GM19025 (cell line): ENCODE measurements at regions not wholly inside any gene's neighbourhood (a gene's known extent, or its start where the extent isn't known, plus 50 kb on each side); places are given as distances from the start of the nearest gene placed in this dataset.
"Not testable (repeated sequence)": the region's sequence is repeated elsewhere in the genome, so short reads cannot be mapped to it uniquely, and the experiment has no call there.

ENCODE experiments used
- ATAC-seq: cut with Tn5 transposase; IDR thresholded peaks from one replicate; pipeline ENCODE4 v1.9.1; 2021; ENCODE audit warnings: mild to moderate bottlenecking, low read depth, moderate library complexity; ENCODE audit not compliant: unreplicated experiment

GRCh38 chr14:98907271-98907670 is 364.7 kb downstream of the BCL11B start:
- no peak for ATAC-seq

DNA sequence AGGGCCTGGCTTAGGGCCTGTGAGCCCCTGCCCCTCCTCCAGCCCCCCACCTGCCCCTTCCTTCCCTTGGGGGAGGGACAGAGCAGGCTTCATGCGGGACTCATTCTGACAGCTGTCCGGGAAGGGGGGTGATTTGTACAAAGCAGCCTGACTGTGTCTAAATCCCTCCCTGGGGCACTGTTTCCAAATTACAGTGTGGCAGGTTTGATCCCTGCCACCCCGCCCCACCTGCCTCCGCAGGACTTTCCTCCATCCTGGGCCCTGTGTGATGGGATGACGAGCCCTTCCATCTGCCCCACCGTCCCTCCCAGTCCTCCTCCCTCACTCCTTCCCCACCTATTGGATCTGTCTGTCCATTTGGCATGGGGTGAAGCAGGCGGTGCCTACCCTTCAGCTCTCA is 363.9 kb downstream of the BCL11B start:
- no peak for ATAC-seq

DNA sequence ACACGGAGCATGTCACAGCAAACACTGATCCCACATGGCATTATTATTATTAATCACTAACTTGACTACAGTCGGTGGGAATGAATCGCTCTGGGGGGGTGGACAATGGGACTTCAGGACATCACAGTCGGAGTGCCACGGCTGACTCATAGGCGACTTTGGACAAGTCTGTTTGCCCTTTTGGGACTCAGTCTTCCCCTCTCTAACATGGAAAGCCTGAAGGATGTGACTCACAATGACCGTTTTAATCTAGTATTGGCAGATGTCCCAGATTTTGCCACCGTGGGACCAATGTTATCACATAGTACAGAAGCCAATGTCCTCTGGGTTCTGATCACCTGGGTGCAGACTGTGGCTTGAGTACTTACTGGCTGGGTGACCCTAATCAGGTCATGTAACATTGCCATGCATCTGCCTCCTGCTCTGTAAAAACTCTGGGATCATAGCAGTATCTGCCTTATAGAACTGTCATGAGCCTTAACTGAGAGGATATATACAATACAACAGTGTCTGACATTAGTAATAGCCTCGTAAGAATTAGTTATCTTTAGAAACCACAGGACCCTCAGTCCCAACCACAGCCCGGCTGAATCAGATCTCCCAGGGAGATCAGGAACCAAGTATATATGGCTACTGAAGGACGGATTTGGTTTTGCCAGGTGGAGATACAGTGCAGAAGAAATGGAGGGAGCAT is 362.6 kb downstream of the BCL11B start:
- ATAC-seq = no peak

GRCh38 chr14:98910061-98910460 is 361.9 kb downstream of the BCL11B start:
- no peak for ATAC-seq

DNA sequence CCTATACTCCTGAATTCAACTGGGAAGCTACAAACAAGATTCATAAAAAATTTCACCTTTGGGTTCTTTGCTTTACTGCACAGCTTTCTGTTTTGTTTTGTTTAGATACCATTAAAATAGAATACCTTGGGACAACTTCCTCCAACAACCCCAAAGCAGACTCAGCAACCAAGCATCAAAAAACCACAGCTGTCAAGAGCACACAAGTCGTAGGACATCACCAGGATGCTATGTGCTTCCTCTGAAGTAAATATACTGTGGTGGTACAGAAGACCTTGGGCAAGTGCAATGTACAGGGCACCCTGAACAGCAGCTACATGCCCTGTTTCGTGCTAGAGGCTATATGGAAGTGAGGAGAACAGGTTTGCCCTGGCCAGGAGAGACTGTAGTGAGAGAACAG is 359.3 kb downstream of the BCL11B start:
- ATAC-seq = no peak

GRCh38 chr14:98913967-98914650 is 357.9 kb downstream of the BCL11B start:
- ATAC-seq = no peak

GRCh38 chr14:98914942-98915341 is 357.1 kb downstream of the BCL11B start:
- no peak for ATAC-seq

DNA sequence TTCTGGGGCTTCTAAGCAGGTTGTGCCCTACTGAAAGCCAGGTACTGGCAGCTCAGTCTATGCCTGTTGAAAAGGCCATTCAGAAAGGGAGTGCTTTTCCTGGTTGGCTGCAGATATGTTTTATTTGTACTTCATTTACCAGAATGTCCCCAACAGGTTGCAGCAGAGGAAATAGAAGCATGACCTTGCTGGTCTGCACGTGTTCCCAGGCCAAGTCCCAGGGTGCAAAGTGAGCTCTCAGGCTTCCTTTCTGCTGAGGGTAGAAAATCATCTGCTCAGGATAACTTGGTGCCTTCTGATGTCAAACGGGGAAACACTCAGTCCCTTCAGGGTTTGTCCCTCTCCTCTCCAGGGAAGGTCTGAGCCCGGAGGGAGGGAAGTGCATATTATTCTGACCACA is 356.4 kb downstream of the BCL11B start:
- ATAC-seq = no peak

DNA sequence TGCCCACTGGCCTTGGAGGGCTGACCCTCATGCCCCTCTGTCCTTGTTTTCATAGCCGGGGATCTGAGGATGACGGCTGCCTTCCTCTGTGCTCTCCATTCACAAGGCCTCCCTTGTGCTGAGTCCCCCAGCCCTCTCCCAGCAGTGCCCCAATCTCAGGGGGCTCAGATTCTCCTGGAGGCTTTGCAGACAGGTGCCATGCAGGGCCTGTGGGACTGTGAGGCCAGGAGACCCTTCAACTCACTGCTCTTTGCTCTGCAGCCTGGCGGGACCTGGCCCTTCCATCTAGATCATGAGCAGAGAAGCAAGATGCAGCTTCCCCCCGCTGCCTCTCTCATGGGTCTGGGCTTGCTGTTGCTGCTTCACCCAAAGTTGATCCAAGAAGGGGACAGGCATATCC is 356.0 kb downstream of the BCL11B start:
- ATAC-seq = no peak

GRCh38 chr14:98916476-98916875 is 355.5 kb downstream of the BCL11B start:
- no peak for ATAC-seq

DNA sequence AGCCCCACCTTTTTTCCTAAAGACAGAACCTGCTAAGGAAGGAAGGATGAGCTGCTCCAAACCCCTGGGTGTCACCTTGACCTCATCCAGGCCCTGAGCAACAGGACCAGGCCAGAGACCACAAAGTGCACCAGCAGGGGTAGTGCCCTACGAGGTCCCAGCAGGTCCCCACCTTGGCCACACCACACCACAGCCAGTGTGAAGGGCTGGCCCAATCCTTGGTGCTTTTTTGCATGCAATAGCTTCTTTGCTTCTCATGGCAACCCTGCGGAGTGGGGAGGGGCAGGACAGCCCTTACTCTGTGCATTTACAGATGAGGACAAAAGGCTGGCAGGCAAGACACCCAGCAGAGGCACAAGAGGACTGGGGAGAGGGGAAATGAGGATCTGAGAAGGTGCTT is 352.6 kb downstream of the BCL11B start:
- ATAC-seq = no peak

GRCh38 chr14:98921306-98921705 is 350.7 kb downstream of the BCL11B start:
- ATAC-seq = not testable (repeated sequence)

DNA sequence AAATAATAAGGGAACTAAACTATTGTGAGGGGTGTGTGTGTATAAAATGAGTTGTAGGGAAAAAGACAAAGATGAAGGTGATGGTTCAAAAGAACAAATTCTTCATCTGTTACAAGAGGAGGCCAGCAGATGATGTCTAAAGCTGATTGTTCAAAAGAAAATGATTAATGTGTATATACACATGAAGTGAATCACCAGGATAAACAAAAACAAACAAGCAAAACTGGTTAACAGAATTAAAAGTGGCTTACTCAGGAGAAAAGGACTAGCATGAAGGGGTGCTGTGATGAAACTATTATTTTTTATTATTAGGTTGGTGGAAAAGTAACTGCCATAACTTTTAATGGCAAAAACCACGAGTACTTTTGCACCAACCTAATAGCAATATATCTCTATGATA is 348.4 kb downstream of the BCL11B start:
- no peak for ATAC-seq

DNA sequence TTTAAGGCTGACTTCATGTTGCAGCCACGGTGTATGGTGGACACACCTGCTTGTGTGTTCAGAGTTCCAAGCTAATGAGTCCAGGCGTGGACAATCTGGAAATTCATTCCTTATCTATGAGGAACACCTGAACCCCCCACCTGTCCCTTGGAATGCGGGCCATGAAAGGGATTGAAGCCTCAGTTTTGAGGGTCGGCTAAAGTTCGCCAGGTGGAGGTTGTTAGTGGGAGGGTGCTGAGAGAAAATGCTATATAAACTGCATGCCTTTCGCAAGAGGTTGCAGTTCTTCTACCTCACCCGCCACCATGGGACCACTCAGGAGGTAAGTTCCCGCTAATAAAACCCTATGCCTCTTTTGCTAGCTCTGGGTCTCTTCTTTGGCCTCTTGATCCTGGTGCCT is 348.0 kb downstream of the BCL11B start:
- no peak for ATAC-seq

DNA sequence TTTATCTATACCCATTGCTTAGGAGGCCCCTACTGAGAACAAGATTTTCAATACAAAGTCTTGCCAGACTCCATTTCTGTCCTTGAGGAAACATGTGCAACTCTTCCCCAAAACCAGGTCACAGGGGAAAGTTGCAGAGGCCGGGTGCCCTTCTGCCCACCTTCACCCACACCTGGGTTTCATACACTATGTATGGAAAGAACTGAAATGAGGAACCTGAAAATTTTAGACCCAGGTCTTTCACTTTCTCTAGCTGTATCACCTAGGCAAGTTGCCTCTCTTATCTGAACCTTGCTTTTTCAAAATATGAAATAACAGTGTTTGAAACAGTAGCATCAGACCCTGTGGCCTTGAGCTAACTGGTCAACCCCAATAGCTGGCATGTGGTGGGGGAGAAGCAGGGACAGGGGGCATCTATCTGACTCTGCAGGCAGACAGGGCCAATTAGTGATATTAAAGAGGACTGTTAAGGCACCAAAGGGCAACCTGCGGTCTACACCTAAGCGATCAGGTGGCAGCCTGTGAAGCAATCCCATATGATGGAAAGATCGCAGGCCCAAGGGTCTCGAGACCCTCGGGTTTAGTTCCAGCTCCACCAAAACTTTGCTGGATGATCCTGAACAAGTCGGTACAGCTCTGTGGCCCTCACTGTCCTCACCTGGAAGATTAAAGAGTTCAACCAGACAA is 346.5 kb downstream of the BCL11B start:
- ATAC-seq = no peak

DNA sequence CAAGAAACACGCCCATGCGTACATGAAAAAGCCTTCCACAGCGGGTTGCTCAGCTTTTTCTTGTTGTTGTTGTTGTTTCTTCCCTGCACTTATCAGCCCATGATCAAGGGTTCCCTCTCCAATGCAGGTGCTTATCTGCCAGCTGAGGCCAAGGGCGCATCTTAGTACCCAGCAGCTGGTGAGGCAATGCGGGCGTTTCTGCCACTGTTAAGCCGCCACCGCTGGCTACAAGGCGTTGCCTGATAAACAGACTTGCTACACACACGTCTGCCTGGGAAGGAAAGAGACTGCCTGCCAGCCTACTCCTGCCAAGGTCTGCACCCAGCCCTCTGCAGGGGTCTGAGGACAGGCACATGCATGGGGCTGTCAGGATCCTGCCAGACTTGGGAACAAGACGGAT is 345.9 kb downstream of the BCL11B start:
- no peak for ATAC-seq

- no peak for ATAC-seq
Measured at GRCh38 chr14:98926801-98927200, 345.2 kb downstream of the BCL11B start.

DNA sequence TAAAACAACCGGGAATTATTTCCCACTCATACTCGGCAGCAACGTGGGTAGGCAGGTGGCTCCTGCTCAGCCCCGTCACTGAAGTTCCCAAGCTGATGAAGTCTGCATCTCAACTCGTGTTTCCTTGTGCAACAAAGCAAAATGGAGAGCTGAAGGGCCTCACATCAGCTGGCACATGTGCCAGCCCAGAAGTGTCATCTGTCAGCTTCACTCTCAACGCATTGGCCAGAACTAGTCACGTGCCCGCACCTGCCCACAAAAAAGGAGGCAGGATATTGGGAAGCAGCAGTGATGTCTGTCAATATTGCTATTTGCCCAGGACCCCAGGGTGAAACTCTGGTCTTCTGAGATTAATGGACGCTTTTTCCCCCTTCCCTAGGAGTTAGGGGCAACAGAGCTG is 344.0 kb downstream of the BCL11B start:
- no peak for ATAC-seq

GRCh38 chr14:98928418-98928817 is 343.6 kb downstream of the BCL11B start:
- no peak for ATAC-seq

GRCh38 chr14:98931126-98931525 is 340.9 kb downstream of the BCL11B start:
- ATAC-seq = no peak

GRCh38 chr14:98931911-98932310 is 340.1 kb downstream of the BCL11B start:
- no peak for ATAC-seq
